ENCODE measurements at regions not wholly inside any gene's neighbourhood (a gene's known extent, or its start where the extent isn't known, plus 50 kb on each side); places are given as distances from the start of the nearest gene placed in this dataset.

DNA sequence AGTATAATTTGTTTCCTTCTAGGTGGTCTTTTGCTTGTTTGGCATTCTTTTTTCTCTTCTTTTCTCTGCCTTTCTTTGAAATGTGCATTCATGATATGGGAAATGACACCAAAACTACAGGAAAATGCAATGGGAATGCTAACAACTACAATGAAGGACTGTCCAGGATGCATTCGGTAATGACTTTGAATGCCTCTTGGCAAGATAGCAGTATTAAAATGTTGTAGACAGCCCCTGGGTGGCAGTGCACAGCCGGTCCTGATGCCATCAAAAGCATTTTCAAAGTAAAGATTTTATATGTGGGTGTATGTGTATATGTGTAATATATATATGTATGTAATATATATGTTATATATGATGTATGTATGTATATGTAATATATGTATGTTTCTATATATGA, 218.8 kb upstream of the MMS22L start (continued):
- TF ChIP-seq, protein P1, sequence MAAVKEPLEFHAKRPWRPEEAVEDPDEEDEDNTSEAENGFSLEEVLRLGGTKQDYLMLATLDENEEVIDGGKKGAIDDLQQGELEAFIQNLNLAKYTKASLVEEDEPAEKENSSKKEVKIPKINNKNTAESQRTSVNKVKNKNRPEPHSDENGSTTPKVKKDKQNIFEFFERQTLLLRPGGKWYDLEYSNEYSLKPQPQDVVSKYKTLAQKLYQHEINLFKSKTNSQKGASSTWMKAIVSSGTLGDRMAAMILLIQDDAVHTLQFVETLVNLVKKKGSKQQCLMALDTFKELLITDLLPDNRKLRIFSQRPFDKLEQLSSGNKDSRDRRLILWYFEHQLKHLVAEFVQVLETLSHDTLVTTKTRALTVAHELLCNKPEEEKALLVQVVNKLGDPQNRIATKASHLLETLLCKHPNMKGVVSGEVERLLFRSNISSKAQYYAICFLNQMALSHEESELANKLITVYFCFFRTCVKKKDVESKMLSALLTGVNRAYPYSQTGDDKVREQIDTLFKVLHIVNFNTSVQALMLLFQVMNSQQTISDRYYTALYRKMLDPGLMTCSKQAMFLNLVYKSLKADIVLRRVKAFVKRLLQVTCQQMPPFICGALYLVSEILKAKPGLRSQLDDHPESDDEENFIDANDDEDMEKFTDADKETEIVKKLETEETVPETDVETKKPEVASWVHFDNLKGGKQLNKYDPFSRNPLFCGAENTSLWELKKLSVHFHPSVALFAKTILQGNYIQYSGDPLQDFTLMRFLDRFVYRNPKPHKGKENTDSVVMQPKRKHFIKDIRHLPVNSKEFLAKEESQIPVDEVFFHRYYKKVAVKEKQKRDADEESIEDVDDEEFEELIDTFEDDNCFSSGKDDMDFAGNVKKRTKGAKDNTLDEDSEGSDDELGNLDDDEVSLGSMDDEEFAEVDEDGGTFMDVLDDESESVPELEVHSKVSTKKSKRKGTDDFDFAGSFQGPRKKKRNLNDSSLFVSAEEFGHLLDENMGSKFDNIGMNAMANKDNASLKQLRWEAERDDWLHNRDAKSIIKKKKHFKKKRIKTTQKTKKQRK (IDR thresholded peaks at IDR 0.05; ENCODE audit: low read depth, low read length) = no peak
- TF ChIP-seq NBN (IDR thresholded peaks at IDR 0.05) = no peak
- TF ChIP-seq EZH2 (IDR thresholded peaks at IDR 0.05; ENCODE audit: borderline replicate concordance, control insufficient read depth, low read depth, low read length) = no peak

DNA sequence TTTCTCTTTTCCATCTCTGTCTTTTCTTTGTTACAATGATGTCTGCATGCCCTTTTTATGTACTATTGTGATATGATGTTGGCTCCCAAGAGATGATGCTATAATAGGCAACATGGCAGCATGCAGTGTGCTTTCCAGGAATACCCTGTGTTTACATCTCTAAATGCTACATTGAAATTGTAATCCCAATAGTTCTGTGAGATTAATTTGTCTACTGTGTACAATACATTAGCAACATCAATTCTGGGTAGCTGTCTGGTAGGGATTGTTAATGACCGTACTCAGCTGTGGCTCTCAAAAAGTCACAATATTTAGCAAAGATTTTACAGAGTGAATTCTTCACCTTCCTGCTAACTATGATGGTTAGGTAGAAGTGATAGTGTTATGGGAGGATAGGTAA, 225.6 kb upstream of the MMS22L start:
- intact Hi-C loops (cut with micrococcal nuclease; ENCODE audit: unreplicated experiment) (no loop called here), in situ Hi-C loops (cut with MboI) (no loop called here)
- ChIA-PET POLR2A (no interaction called here), SMC1A (ENCODE audit: uncharacterized antibody, unreplicated experiment) (no interaction called here), CTCF (interaction anchor here (1.6 kb wide), 1 partner anchor 15 kb away, joined by 4 read pairs; no protein-coding TSS in a partner anchor), RAD21 (ENCODE audit: unreplicated experiment) (no interaction called here)
- Histone ChIP-seq H3K9ac (ENCODE audit: control insufficient read depth, insufficient read depth, low read length) (no peak overlapping the region), H3K9me3 (replicated peaks; ENCODE audit: control insufficient read depth, insufficient read depth, low read length) (no peaks in the 10 kb centered on the region), H2AFZ (ENCODE audit: control insufficient read depth, low read depth, low read length) (no peak overlapping the region), H3K4me2 (ENCODE audit: control insufficient read depth, insufficient read depth) (no peak overlapping the region), H3K27ac (ENCODE audit: control insufficient read depth, insufficient read depth) (no peak overlapping the region), H3K36me3 (ENCODE audit: control insufficient read depth in 2 of 2, insufficient read depth in 2 of 2, low read length in 1 of 2) (no peaks in the 10 kb centered on the region), H4K20me1 (ENCODE audit: control insufficient read depth, insufficient read depth) (no peaks in the 10 kb centered on the region), H3K27me3 (replicated peaks in 1 of 2; ENCODE audit: control insufficient read depth in 2 of 2, insufficient read depth in 2 of 2, low read length in 1 of 2) (no peaks in the 10 kb centered on the region), H3K4me1 (ENCODE audit: control insufficient read depth, insufficient read depth, low read length) (no peaks in the 10 kb centered on the region), H3K79me2 (ENCODE audit: control insufficient read depth, insufficient read depth, low read length) (no peaks in the 10 kb centered on the region), H3K4me3 (no peak overlapping the region)
- ATAC-seq = no peak
- no peak for DNase-seq (ENCODE audit: low read depth, low spot score)
- FAIRE-seq = no peak
- BruUV-seq (replicated peaks) = no TSS peak
- WGBS (ENCODE audit: insufficient coverage, insufficient replicate concordance, low lambda C conversion rate, missing lambda C conversion rate) = 50% methylated on average over 1 of the region's 1 CpG
- TF ChIP-seq NFXL1 (IDR thresholded peaks at IDR 0.05; ENCODE audit: borderline replicate concordance) = no peak
- TF ChIP-seq, protein P2, sequence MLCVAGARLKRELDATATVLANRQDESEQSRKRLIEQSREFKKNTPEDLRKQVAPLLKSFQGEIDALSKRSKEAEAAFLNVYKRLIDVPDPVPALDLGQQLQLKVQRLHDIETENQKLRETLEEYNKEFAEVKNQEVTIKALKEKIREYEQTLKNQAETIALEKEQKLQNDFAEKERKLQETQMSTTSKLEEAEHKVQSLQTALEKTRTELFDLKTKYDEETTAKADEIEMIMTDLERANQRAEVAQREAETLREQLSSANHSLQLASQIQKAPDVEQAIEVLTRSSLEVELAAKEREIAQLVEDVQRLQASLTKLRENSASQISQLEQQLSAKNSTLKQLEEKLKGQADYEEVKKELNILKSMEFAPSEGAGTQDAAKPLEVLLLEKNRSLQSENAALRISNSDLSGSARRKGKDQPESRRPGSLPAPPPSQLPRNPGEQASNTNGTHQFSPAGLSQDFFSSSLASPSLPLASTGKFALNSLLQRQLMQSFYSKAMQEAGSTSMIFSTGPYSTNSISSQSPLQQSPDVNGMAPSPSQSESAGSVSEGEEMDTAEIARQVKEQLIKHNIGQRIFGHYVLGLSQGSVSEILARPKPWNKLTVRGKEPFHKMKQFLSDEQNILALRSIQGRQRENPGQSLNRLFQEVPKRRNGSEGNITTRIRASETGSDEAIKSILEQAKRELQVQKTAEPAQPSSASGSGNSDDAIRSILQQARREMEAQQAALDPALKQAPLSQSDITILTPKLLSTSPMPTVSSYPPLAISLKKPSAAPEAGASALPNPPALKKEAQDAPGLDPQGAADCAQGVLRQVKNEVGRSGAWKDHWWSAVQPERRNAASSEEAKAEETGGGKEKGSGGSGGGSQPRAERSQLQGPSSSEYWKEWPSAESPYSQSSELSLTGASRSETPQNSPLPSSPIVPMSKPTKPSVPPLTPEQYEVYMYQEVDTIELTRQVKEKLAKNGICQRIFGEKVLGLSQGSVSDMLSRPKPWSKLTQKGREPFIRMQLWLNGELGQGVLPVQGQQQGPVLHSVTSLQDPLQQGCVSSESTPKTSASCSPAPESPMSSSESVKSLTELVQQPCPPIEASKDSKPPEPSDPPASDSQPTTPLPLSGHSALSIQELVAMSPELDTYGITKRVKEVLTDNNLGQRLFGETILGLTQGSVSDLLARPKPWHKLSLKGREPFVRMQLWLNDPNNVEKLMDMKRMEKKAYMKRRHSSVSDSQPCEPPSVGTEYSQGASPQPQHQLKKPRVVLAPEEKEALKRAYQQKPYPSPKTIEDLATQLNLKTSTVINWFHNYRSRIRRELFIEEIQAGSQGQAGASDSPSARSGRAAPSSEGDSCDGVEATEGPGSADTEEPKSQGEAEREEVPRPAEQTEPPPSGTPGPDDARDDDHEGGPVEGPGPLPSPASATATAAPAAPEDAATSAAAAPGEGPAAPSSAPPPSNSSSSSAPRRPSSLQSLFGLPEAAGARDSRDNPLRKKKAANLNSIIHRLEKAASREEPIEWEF (IDR thresholded peaks at IDR 0.05; ENCODE audit: insufficient replicate concordance, low read depth, low read length) = no peak
- TF ChIP-seq MTA2 (IDR thresholded peaks at IDR 0.05; ENCODE audit: low read depth) = no peak
- TF ChIP-seq MEF2A (IDR thresholded peaks at IDR 0.05; ENCODE audit: insufficient read depth, low read depth, low read length) = no peak
- no peak for TF ChIP-seq RCOR1 (conservative IDR thresholded peaks at IDR 0.05; ENCODE audit: low read depth, low read length)
- TF ChIP-seq HCFC1 (IDR thresholded peaks at IDR 0.05; ENCODE audit: low read length) = no peak
- no peak for TF ChIP-seq MEF2B (IDR thresholded peaks at IDR 0.05; ENCODE audit: partially characterized antibody, poor library complexity, severe bottlenecking)
- no peak for TF ChIP-seq EED (IDR thresholded peaks at IDR 0.05; ENCODE audit: low read depth)
- no peak for TF ChIP-seq ZNF24 (IDR thresholded peaks at IDR 0.05)

Measured in GM12878 (cell line).